Caki2 (cell line): ENCODE measurements at regions not wholly inside any gene's neighbourhood (a gene's known extent, or its start where the extent isn't known, plus 50 kb on each side); places are given as distances from the start of the nearest gene placed in this dataset.
A peak's percentile ranks its signal among the peaks of the same experiment; 100 is the strongest.
"Not testable (repeated sequence)": the region's sequence is repeated elsewhere in the genome, so short reads cannot be mapped to it uniquely, and the experiment has no call there.

Experiments
- DNase-seq: peaks from one replicate; pipeline ENCODE4 v3.0.0-alpha.2; 2015; ENCODE audit warnings: low read depth
- in situ Hi-C: cut with HindIII; loops from 2 replicates; pipeline ENCODE4 v1.10.0; 2016; ENCODE audit warnings: low sequenced_read_pairs, low pct_unique_long_range_greater_than_20kb, mixed read lengths

- in situ Hi-C loops, DNase-seq: not testable (repeated sequence)
Observed at GRCh38 chr7:92942706-92943105, 106.3 kb upstream of the CDK6 start.

DNA sequence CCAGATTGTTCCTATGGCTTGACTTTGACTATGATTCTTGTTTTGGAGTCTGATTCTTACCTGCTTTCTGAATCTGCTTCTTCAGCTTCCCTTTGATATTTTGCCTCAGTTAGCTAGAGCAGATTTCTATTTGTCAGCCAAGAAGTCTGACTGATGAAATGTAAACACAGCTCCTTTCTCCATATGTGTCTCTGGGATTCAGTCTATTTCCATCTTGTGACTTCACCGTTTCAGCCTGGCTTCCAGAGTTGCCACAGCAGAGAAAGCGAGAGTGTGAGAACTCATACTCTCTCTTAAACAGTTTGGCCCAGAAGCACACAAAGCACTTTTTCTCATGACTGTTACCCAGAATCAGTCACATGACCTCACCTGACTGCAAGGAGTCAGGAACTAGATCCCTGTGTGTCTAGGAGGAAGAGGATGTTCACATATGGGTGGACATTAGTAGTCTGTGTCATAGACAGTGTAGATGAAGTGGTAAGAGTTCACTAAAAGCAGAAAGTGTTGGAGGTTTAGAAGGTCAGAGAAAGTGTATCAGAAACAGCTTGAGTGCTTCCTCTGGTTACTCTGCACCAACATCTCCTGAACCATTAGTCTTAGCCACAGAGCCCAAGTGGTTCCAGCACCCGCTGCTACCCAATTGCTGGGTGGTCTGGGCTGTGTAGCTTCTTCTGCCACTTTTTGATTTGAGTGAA, 103.4 kb upstream of the CDK6 start:
- DNase-seq, result no peak

GRCh38 chr7:92934096-92934495, 97.7 kb upstream of the CDK6 start:
- DNase-seq, result no peak

More for the DNA sequence above, 103.4 kb upstream of the CDK6 start:
- in situ Hi-C loops, result no loop called here

GRCh38 chr7:92932450-92932849, 96.1 kb upstream of the CDK6 start:
- in situ Hi-C loops, result no loop called here
- no peak for DNase-seq

More at GRCh38 chr7:92934096-92934495, 97.7 kb upstream of the CDK6 start:
- in situ Hi-C loops, result no loop called here

DNA sequence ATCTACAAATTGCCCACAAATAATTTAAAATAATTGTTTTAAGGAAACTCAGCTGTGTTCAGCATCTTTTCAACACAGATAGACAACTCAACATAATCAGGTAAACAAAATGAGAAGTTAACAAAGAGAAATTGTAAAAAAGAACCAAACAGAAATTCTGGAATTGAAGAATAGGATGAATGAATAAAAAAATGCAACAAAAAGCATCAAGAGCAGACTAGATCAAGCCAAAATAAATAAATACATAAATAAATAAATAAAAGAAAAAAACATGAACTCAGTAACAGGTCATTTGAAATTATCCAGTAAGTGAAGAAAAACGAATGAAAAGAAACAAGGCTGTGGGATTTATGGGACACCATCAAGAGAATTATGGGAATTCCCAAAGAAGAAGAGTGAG, 94.0 kb upstream of the CDK6 start:
- DNase-seq, result no peak
- in situ Hi-C loops, result no loop called here

DNA sequence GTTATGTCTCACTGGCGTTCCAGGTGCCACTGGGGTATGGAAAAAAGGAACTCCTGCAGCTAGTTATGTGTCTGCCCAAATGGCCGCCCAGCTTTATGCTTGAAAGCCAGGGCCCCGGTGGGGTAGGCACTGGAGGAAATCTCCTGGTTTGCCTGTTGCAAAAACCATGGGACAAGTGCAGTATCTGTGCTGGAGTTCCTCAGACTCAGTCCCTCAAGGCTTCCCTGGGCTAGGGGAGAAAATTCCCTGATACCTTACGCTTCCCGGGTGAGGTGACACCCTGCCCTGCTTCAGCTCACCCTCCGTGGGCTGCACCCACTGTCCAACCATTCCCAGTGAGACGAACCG, 90.3 kb upstream of the CDK6 start:
- in situ Hi-C loops, result no loop called here
- DNase-seq, result no peak

GRCh38 chr7:92925876-92926696, 89.7 kb upstream of the CDK6 start:
- in situ Hi-C loops, result no loop called here

DNA sequence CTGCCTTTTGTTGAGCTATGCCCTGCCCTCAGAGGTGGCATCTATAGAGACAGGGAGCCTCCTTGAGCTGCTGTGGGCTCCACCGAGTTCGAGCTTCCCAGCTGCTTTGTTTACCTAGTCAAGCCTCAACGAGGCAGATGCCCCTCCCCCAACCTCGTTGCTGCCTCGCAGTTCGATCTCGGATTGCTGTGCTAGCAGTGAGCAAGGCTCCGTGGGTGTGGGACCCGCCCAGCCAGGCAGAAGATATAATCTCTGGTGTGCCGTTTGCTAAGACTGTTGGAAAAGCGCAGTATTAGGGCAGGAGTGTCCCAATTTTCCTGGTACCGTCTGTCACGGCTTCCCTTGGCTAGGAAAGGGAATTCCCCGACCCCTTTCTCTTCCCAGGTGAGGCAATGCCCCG, 88.4 kb upstream of the CDK6 start:
- no peak for DNase-seq
- in situ Hi-C loops, result no loop called here

More at GRCh38 chr7:92925876-92926696, 89.7 kb upstream of the CDK6 start:
- no peak for DNase-seq

DNA sequence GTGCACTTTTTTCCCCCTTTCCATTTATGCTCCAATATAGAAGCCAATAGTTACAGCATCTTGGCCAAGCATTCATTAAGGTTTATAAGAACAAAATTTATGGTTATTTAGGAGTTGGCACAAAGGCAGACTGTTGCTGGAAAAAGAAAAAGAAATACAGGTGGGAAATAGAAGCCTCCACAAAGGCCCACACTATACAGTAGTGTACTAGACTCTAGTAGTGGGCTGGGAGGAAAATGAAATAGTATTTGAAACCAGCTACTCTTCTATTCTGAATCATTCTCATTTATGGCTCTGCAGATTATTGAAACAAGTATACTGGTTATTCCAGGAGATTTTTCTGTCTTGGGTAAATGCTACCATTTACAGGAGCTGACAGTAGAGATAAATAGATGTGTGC, 80.9 kb upstream of the CDK6 start:
- in situ Hi-C loops, result no loop called here
- no peak for DNase-seq

DNA sequence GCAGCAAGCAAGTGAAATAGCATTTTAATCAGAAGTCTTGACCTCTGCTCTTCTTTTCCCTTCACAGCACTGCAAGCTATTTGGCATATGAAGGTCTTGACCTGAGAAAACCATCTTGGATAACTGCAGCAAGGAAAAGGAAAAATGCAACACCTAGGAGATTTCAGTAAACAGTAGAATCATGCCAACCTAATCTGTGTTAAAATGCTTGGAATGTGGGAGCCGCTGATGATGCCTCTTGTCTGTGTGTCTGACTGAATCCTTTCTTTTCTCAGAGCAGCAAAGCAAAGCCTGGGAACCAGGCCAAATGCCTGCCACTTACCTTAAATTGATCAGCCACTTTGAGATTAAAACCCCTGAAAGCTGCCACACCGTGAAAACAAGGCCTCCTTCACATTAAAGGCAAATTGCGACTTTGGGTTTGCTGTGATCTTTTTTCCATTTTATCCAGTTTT, 80.4 kb upstream of the CDK6 start:
- DNase-seq, result peak; percentile 95
- in situ Hi-C loops, result no loop called here

DNA sequence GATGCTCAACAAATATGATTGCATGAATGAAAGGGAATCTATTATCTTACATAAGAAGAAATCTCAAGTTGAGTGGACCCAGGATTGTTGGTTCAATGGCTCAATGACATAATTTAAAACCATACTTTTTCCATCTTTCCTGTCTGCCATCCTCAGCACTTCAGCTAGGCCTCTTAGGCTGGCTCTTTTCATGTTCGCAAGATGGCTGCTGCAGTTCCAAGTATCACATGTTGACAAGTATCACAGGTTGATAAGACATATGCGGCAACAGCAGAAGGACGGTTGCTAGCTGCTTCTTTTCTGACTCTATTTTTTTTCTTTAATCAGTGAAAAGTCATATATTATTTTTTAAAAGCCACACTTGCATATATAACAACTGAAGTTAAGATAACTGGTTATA, 79.0 kb upstream of the CDK6 start:
- in situ Hi-C loops, result no loop called here
- DNase-seq, result no peak

- no peak for DNase-seq
- in situ Hi-C loops, result no loop called here
Observed at GRCh38 chr7:92914645-92915044, 78.3 kb upstream of the CDK6 start.

- in situ Hi-C loops, result no loop called here
- DNase-seq, result no peak
Observed at GRCh38 chr7:92913849-92914248, 77.5 kb upstream of the CDK6 start.

DNA sequence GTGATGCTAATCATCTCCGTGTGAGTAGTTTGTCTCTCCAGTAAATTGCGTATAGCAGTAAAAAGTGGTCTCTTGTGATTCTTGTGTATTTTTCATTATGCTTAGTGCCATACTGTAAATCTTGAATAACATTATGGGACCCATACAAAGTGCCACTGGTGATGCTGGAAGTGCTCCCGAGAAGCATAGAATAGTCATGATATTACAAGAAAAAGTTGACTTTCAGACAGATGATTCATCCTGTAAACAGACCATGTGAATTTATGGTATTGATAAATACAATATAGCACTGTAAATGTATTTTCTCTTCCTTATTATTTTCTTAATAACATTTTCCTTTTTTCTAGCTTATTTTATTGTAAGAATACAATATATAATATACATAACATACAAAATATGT, 74.6 kb upstream of the CDK6 start:
- in situ Hi-C loops, result no loop called here

GRCh38 chr7:92909686-92910475, 73.5 kb upstream of the CDK6 start:
- in situ Hi-C loops, result no loop called here
- DNase-seq, result no peak

More for the DNA sequence above, 74.6 kb upstream of the CDK6 start:
- no peak for DNase-seq

DNA sequence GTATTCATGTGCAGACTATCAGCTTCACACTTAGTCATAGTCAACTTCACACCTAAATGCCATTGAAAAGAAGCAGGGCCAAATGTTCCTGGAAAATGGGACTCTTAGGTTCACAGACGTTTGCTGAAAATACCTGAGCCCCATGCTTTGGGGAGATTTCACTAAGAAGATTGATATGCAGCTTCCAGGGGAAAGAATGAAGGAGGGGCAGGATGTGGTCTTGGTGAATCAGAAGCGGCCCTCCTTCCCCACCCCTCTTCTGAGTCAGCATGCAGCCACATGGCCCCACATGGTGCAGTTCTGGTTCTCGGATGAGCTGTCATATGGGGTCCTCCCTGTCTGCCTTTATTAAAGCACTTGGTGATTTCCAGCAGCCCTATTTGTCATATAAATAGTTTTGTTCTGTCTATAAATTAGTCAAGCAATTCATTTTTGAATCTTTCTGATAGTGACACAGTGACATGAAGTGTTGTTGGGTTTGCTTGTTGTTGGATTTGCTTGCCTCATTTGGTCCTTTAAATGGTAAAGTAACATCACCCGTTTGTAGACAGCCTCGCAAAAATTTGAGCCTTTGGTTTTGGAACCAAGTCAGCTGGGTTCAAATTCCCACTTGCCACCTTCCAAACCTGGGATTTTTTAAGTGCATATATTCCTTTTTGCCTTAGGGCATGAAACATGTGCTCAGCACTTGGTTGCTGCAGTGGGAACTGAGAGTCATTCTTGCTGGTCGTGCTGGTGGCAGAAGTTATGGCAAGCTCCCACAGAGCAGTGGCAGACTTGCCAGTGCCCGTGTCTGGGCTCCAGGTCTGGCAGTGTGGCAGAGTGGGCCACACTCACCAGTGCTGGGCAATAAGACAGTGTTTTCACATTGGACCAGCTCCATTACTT, 68.1 kb upstream of the CDK6 start:
- in situ Hi-C loops, result no loop called here
- DNase-seq, result peak; percentile 83

GRCh38 chr7:92898798-92899197, 62.4 kb upstream of the CDK6 start:
- in situ Hi-C loops, result no loop called here

GRCh38 chr7:92894857-92895256, 58.5 kb upstream of the CDK6 start:
- in situ Hi-C loops, DNase-seq: not testable (repeated sequence)

More at GRCh38 chr7:92898798-92899197, 62.4 kb upstream of the CDK6 start:
- DNase-seq, result no peak
